Activated CD8-positive, alpha-beta memory T cell treated with anti-CD3 and anti-CD28 coated beads for 4 hours (primary cell): ENCODE measurements at regions not wholly inside any gene's neighbourhood (a gene's known extent, or its start where the extent isn't known, plus 50 kb on each side); places are given as distances from the start of the nearest gene placed in this dataset.

ENCODE experiments used
- DNase-seq, 2 donors: peaks; one replicate each; pipeline ENCODE4 v3.0.0-alpha.2; 2020; ENCODE audit warnings: low read depth in 2 of 2

GRCh38 chr1:14189381-14189780 is 409.1 kb upstream of the KAZN start:
- DNase-seq, result no peak

- no peak for DNase-seq
Measured at GRCh38 chr1:14190508-14190907, 408.0 kb upstream of the KAZN start.

- no peak for DNase-seq
Measured at GRCh38 chr1:14194511-14194910, 404.0 kb upstream of the KAZN start.

- no peak for DNase-seq
Measured at GRCh38 chr1:14205066-14205465, 393.4 kb upstream of the KAZN start.

- DNase-seq, result no peak
Measured at GRCh38 chr1:14215151-14215550, 383.3 kb upstream of the KAZN start.

GRCh38 chr1:14217384-14217783 is 381.1 kb upstream of the KAZN start:
- DNase-seq, result no peak

GRCh38 chr1:14220324-14220723 is 378.2 kb upstream of the KAZN start:
- no peak for DNase-seq

GRCh38 chr1:14220811-14221210 is 377.7 kb upstream of the KAZN start:
- DNase-seq, result no peak

- no peak for DNase-seq
Measured at GRCh38 chr1:14222086-14222485, 376.4 kb upstream of the KAZN start.

GRCh38 chr1:14228677-14229076 is 369.8 kb upstream of the KAZN start:
- DNase-seq, result no peak

- DNase-seq, result no peak
Measured at GRCh38 chr1:14233510-14233909, 365.0 kb upstream of the KAZN start.

- no peak for DNase-seq
Measured at GRCh38 chr1:14236097-14236496, 362.4 kb upstream of the KAZN start.

GRCh38 chr1:14238472-14239307 is 359.8 kb upstream of the KAZN start:
- no peak for DNase-seq

- DNase-seq, result no peak
Measured at GRCh38 chr1:14240265-14240664, 358.2 kb upstream of the KAZN start.

- no peak for DNase-seq
Measured at GRCh38 chr1:14242123-14242522, 356.4 kb upstream of the KAZN start.

GRCh38 chr1:14242870-14243269 is 355.6 kb upstream of the KAZN start:
- no peak for DNase-seq

- DNase-seq, result no peak
Measured at GRCh38 chr1:14245954-14246353, 352.5 kb upstream of the KAZN start.

GRCh38 chr1:14246471-14246870 is 352.0 kb upstream of the KAZN start:
- DNase-seq, result no peak

- DNase-seq, result no peak
Measured at GRCh38 chr1:14247666-14248065, 350.8 kb upstream of the KAZN start.

- no peak for DNase-seq
Measured at GRCh38 chr1:14251871-14252270, 346.6 kb upstream of the KAZN start.

- no peak for DNase-seq
Measured at GRCh38 chr1:14253676-14254075, 344.8 kb upstream of the KAZN start.

GRCh38 chr1:14254251-14254650 is 344.2 kb upstream of the KAZN start:
- DNase-seq, result no peak

- no peak for DNase-seq
Measured at GRCh38 chr1:14255233-14255632, 343.3 kb upstream of the KAZN start.

- no peak for DNase-seq
Measured at GRCh38 chr1:14255711-14256110, 342.8 kb upstream of the KAZN start.
